ENCODE measurements at regions not wholly inside any gene's neighbourhood (a gene's known extent, or its start where the extent isn't known, plus 50 kb on each side); places are given as distances from the start of the nearest gene placed in this dataset.

DNA sequence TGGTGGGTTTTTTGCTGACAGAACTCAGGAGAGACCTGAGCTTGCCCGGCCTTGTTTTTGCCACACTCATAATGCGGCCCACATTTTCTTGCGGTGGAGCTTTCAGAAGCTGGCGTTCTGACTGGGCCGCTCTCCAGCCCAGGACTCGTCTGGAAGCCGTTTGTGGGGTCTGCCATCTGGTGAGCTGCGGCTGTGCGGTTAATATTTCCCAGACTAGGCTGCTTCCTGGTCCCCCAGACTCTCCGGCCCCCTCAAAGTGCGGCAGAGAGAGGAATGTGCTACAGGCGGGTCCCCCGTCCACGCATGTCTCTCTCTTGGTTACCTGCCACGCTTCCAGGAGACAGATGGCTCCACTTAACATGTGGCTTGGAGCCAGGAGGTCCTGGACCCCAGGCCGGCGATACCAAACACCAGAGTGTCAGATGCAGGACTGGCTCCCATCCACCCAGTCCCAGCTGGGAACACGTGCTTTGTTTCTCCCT is 128.9 kb upstream of the PMEPA1 start:
- no peak for DNase-seq

DNA sequence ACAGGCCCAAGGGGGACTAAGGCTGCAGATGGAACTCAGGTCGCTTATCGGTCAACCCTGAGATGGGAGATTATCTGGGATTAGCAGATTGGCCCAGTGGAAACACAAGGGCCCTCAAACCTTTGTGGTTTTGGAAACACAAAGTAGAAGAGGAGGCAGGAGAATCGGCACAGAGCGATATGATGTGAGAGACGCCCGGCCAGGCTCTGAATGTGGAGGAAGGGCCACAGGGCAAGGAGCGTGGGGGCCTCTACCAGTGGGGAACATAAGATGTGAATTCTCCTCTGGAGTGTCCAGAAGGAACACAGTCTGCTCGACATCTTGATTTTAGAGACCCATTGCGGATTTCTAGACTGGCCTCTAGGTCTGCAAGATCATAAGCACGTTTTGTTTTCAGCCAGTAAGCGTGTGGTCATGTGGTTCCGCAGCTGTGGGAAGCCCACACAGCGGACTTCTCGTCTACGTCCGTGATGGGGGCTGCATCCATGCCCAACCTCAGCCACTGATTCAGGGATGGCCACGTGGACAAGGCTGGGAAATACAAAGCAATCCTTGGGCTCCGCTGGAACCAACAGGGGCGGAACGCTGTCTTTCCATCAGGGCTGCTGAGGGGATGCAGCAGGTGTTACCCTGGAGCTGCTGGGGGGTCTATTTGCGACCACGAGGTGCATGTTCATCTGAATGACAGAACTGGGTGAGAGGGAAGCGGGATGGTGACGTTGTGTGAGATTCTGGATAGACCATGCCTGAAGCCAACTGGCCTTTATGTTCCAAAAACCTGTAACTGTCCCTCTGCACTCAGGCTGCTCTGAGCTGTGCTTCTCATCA is 127.6 kb upstream of the PMEPA1 start:
- DNase-seq: no peak

DNA sequence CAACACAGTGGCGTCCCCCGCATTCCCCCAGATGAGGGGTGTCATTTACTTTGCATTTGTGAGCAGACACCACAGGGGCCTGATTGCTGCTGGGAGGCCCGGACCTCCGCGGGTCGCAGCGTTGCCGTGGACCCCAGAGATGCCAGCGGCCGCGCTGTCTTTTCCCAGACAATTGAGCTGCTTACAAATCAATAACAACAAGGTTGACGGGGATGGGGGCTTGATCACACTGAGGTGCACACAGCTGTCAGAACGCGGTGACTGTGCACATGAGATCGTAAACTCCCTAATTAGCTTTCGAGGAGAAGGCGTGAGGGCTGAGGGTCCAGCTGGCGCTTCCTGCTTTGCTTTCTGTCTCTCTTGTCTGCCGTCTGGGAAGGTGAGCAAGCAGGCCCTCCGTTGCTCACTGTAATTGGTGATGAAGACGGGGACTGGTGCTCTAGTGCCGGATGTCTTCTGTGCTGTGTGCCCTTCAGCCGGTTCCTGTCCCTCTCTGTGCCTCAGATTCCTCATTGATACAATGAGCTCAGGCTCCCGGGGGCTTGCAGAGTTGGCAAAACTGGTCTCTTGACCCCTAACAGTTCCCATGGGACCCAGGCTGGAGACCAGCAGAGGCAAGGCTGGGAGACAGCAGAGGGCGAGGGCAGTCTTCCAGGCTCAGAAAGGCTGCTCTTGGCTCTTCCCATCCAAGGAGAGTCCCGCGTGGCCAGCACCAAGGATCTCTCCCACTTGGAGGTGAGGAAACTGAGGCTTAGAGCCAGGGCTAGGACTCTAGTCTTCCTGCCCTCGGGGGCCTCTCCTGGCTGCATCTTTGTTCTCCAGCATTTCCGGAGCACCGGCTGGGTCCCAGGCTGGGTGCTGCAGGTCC is 126.0 kb upstream of the PMEPA1 start:
- DNase-seq: no peak

DNA sequence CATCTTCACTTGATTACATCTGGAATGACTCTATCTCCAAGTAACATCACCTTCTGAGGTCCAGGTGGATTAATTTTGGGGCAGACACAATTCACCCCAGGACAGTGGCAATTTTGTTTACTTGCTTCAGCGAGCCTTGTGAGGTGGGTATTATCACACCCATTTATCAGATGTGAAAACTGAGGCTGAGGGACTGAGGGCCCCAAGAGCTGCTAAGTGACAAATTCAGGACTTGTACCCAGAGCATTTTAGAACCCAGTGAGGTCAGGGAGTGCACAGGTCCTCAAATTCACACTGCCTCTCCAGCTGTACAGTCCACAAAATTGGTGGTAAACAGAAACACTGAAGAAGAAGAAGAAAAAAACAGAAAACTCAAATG is 125.2 kb upstream of the PMEPA1 start:
- DNase-seq: no peak

DNA sequence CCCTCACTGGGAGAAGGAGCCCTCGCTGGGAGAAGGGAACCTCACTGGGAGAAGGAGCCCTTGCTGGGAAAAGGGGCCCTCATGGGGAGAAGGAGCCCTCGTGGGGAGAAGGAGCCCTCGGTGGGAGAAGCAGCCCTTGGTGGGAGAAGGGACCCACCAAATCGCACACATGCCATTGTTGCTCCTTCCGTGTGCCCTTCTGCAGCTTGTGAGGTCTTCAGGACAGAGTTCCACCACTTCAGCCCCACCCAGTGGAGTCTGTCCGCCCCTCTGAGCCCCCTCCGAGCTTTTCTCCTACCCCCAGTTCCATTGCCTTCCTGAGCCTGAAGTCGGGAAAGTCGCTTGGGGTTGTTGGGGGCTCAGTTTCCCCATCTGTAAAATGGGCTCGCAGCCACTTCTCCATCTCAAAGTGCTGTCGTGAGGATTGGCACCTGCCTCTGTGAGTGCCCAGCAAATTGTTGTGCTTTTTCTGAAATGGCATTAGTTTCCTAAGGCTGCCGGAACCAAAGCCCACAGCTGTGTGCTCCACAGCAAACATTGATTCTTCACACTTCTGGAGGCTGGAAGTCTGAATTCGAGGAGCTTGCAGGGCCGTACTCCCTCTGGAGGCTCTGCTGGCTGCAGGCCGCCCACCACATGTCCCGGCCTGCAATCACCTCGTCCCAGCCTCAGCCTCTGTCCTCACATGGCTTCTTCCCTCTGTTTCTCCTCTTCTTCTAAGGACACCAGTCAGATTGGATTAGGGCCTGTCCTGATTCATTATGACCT is 124.7 kb upstream of the PMEPA1 start:
- no peak for DNase-seq

DNA sequence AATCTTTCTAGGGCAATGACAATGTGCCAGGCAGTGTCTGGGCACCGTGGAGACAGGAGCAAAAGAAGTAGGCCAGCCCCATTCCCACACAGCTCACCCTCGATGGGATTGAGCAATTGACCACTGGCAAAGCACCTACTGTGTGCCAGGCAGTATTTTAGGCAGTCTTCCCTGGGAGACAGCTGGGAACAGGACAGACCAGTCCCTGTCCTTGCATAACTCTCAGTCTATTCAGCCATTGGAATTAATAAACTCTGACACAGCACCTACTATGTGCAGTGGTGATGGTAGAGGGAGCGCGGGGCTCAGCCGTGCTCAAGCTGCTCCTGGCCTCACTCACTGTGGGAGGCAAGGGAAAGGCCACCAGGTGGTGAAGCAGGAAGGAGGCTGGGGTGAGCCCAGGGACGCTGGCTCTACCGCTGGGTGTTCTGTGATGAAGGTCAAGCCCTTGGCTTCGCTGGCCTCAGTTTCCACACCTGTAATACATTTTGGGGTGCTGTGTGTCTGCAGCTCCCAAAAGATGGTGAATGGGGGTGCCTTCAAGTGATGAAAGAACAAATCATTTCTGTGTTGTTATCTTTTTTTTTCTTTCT is 122.3 kb upstream of the PMEPA1 start:
- no peak for DNase-seq

DNA sequence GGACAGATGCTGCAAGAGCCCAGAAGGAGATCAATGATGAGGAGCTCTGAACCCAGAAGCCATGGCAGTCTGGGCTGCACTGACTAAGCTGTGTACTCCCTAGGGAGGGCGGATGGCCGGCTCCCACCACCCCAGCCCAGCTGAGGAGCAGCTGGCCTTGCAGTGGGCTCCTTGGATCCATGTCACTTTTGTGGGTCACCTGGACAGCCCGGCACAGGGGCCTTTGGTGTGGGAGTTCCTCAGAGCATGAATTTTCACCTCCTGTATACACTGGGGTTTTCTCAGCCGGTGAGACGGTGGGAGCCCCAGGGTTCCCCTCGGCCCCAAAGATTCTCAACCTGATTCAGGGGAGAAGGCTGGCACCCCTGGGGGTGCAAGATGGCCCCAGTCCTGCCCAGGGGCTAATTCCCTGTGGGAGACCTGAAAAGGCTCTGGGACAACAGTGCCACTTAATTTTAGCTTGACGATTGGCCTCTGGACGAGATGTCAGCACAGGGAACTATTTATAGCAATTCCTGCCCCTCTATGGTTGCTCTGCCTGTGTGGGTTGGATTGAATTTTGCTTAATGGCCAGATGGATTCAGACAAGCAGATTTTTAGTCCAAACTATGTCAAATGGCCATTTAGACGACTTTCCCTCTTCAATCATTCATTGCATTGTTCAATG is 121.6 kb upstream of the PMEPA1 start:
- DNase-seq: no peak

DNA sequence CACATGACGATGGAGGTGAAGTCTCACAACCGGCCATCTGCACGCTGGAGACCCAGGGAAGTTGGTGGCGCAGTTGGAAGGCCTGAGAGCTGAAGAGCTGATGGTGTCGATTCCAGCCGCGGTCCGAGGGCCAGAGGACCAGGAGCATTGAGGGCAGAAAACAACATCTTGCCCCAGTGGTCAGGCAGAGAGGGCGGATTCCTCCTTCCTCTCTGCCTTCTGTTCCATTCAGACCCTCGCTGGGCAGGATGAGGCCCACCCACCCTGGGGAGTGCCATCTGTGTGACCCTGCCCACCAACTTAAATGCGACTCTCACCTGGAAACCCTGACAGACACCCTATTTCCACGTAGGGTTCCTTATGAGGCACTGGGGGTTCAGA is 120.7 kb upstream of the PMEPA1 start:
- DNase-seq: no peak

DNA sequence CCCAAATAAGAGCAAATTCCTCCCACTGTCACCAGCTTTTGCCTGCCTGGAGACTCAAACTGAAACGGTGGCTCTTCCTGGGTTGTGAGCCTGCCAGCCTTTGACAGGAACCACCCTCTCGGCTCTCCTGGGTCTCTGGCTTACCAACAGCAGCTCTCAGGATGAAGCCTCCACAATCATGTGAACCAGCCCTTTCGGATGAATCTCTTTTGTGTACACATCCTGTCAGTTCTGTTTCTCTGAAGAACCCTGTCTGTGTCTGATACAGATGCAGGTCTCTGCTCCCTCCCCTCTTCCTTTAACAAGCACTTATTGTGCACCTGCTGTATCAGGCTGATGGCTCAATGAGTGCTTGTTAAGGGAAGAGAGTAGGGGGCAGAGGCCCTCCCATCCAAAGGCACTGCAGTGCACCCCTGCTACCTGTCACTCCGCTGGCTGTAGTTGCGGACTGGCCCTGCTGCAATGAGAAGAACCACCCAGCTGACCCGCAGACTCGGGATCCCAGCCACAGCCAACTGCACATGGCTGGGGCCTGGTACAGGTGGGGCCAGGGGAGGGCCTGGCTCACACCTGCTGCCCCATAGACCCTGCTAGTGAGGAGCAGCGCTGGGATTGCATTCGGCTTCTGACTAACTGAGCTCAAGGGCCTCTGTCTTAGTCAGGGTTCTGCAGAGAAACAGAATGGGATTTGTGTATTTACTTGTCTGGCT is 120.1 kb upstream of the PMEPA1 start:
- DNase-seq: no peak

DNA sequence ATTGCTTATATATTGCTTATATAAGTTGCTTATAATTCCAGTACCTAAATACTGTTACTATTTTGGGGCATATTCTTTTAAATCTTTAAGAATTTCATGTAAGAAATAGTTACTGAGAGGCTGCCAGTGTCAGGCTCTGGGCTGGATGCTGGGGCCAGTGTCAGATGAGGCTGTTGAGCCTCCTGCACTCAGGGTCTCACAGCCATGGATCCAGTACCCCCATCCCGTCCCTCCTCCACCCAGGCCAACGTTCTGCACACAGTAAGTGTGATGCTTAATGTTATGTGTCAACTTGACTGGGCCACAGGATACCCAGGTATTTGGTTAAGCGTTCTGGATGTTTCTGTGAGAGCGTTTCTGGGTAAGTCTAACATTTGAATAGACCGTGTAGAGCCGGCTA is 119.5 kb upstream of the PMEPA1 start:
- DNase-seq: no peak

DNA sequence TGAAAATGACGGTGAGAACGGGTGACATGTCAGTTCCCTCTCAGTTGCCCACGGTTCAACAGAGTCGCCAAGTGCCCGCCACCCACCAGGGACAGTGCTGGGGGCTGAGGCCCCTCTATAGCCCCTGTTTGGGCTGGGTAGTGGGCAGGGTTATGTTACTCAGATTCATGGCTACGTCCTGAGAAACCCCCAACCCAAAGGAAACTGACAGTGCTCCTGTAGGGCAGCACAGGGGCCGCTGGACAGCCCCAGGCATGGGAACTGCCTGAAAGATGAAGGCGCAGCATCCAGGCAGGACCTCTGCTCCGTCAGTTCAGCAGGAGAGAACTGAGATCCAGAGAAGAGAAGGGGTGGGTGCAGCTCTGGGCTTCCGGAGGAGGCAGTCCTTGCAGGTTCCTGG is 118.9 kb upstream of the PMEPA1 start:
- no peak for DNase-seq

DNA sequence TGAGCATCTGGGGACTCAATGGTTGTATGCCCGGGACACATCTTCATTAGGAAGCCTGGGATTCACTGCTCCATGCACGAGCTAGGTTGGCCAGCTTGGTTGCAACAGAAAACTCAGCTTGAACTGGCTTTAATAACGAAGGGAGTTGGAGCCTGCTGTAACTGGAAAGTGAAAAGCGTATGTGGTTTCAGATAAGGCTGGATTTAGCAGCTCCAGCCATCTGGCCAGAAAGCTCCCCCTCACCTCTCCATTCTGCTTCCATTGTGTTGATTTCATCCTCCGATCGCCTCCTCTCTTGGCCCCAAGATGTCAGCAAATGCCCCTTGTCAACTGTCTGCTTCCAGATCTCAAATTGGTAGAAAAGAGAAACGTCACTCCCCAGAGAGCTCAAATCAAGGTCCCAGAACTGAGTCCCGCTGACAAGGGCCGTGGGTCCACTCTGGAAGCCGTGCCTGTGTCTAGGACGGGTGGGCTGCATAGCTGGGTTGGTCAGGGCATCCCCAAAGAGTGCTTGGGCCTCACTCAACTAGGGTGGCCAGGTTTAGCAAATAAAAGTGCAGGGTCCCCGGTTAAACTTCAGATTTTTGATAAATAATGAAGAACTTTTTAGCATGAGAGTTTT is 117.0 kb upstream of the PMEPA1 start:
- DNase-seq: no peak

DNA sequence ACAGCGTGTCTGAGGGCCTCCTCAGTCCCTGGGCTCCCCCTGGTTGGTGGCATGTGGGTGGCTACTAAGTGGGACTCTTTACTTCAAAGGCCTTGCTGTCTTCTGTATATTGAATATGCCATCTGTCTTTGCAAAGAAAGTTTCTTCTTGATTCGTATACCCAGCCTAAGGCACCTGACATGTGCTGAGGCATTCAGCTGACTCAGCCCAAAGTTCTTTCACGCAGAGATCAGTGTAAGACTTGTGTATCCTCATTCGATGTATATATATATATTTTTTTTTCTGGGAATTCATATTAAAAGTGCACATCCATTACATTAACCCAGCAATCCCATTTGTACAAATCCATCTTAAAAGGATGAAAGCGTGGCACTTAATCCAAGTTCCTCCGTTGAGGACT is 115.1 kb upstream of the PMEPA1 start:
- no peak for DNase-seq

DNA sequence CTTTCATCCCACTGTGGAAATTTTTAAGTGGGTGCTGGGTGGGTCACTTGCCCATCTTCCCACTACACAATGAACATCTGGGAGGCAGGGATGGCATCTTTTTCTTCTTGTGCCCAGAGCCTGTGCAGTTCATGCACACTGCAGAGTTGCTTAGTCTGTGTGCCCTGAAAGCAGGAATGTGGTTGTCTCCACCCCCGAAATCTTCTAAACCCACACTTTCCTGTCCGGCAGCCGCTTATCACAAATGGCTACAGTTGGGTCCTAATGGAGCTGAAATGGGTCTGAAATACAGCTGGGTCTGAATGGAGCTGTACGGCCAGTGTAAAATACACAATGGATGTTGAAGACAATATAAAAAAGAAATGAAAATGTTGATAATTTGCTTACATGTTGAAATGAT is 112.1 kb upstream of the PMEPA1 start:
- no peak for DNase-seq

DNA sequence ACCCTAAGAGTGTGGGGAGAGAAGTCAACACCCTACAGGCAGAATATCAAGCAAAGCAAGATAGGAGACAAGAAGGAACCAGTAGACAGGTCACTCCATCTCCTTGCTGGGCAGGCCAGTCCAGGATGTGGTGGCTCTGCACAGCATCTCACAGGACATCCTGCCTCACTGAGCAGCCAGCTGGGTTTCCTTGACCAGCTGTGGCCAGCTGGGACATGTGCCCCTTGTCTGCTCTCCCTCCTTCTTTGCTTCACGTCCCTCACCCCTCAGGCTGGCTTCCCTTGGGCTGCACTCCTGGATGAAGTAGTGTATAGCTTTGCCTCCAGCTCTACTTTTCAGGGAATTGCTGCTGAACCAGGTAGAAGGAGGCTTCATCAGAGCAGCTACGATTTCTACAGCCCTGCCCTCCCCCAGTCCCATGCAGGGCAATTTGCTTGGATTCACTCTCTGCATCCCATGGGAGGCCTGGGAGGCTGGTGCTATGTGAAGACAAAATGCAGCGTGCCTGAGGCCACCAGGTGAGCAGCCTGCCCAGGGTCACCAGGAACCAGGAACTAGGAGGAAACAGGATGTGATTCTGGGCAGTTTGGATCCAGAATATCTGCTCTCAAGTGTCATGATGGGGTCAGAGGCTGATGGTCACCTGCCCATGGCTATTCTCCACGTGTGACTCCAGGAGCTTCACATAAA is 110.0 kb upstream of the PMEPA1 start:
- no peak for DNase-seq

DNA sequence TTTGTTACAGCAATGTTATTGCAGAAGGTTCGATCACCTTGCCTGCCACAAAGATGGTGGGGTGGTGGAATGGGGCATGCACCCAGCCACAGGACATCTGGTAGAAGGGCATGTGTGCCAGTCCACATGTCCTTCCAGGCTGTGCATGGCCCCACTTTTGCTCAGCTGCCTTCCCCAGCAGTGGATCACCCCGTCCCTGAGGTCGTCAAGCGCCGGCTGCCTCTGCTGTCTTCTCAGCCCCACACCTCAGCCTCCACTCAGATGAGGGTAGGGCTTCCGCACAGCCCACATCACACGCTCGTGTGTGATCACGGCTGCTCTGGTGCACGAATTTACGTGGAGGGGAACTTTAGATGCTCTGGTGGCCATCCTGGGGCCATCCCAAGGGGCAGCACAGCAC is 109.5 kb upstream of the PMEPA1 start:
- DNase-seq: no peak

DNA sequence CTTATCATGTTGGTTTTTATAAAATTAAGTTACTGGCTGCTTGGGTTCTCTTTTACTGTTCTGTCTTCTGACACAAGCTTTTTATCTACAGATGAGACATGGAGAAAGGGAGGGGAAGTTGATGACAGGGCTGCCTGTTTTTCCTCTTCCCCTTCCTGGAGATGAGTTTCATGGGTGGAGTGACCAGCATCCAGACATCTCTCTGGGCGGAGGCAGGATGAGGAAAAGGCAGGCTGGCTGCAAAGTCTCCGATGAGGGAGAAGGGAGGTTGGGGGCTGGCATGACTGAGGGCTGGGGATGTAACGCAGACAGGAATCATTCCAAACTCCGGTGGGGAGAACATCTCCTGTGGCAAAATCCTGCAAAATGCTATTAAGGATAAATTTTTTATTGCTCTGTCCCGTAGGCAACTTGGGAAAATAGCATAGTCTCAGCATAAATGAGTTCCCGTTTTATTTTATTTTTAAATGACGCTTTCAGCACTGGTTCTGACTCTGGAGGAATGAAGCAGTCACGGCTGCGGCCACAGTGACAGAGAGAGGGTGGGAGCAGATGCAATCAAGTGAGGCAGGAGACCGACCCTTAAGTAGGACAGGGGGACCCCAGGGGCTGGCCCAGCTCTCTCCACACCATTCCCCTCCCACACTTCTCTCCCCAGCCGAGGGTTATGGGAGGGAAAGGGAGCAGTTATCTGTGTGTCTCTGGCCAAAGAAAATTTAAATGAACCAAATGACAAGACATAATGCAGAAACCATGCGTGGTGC is 108.8 kb upstream of the PMEPA1 start:
- DNase-seq: no peak

DNA sequence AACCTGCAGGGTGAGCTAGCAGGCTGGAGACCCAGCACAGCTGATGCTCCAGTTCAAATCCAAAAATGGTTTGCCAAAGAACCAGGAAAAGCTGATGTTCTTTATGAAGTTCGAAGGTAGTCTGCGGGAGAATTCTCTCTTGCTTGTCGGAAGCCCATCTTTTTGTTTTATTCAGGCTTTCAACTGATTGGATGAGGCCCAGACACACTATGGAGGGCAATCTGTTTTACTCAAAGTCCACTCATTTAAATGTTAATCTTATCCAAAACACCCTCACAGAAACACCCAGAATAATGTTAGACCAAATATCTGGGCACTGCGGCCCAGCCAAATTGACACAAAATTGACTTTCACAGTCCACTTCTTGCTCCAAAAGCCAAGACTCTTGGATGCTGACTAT is 105.6 kb upstream of the PMEPA1 start:
- DNase-seq: no peak

DNA sequence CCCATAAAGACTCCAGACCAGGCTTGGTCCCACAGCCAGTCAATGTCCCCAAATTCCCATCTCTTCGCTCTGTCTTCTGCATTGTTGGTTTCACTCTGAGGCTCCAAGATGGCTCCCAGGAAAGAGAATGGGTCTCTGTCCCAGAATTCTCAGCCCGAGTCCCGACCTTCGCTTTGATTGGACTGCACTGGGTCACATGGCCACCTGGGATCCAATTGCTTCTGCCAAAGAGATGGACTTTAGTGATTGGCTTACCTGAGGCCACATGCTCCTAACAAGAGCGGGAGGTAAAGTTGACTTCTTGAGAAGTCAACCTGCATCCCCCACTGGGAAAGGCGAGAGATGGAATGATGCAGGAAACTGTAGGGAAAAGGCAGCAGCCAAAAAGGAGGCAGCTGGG is 104.7 kb upstream of the PMEPA1 start:
- DNase-seq: no peak

All from NCI-H2081 treated with DMSO at 0.1 percent for 48 hours (cell line).